GM12878 (cell line): ENCODE measurements at regions not wholly inside any gene's neighbourhood (a gene's known extent, or its start where the extent isn't known, plus 50 kb on each side); places are given as distances from the start of the nearest gene placed in this dataset.

Source experiments
- ATF3 ChIP-seq: IDR thresholded peaks from 2 replicates; pipeline ENCODE4 v1.6.1; 2011; ENCODE audit warnings: low read depth, mild to moderate bottlenecking, low read length, moderate library complexity, borderline replicate concordance; ENCODE audit errors: extremely low read depth
- CHD4 ChIP-seq: fragments of 200-600 bp; sonication (generic); IDR thresholded peaks from 2 replicates; pipeline ENCODE4 v1.6.1; 2016; ENCODE audit warnings: mild to moderate bottlenecking
- CREB1 ChIP-seq: IDR thresholded peaks from 2 replicates; pipeline ENCODE4 v1.6.1; 2012; ENCODE audit warnings: low read depth, mild to moderate bottlenecking, inconsistent platforms
- EP300 ChIP-seq, 2 experiments: fragments of 150-350 bp in 1 of 2; IDR thresholded peaks; 2 replicates each; pipeline ENCODE4 v1.6.1; 2011 to 2012; ENCODE audit warnings: low read depth in 2 of 2, low read length in 2 of 2, borderline replicate concordance in 1 of 2, improper control_type of control experiment in 1 of 2, inconsistent platforms in 1 of 2; ENCODE audit not compliant: control insufficient read depth in 1 of 2
- HDGF ChIP-seq: fragments of 450-650 bp; IDR thresholded peaks from 2 replicates; pipeline ENCODE4 v1.6.1; 2016; ENCODE audit warnings: antibody characterized with exemption
- IKZF1 ChIP-seq: fragments of 450-650 bp; conservative IDR thresholded peaks from 2 replicates; pipeline ENCODE4 v1.6.1; 2017; ENCODE audit warnings: antibody characterized with exemption, mild to moderate bottlenecking
- JUNB ChIP-seq: IDR thresholded peaks from 2 replicates; pipeline ENCODE4 v1.6.1; 2016; ENCODE audit warnings: antibody characterized with exemption, mild to moderate bottlenecking
- NFYA ChIP-seq: IDR thresholded peaks from 2 replicates; pipeline ENCODE4 v1.6.1; 2011; ENCODE audit warnings: low read depth, mild to moderate bottlenecking, low read length, improper control_type of control experiment, borderline replicate concordance
- NR2C2 ChIP-seq: IDR thresholded peaks from 2 replicates; pipeline ENCODE4 v1.6.1; 2011; ENCODE audit warnings: borderline replicate concordance, low read depth; ENCODE audit not compliant: control insufficient read depth, insufficient read length
- SIX5 ChIP-seq: IDR thresholded peaks from 2 replicates; pipeline ENCODE4 v1.6.1; 2011; ENCODE audit warnings: mild to moderate bottlenecking, low read depth, low read length, moderate library complexity; ENCODE audit not compliant: severe bottlenecking
- SUPT20H ChIP-seq: IDR thresholded peaks from 2 replicates; pipeline ENCODE4 v1.6.1; 2011; ENCODE audit warnings: low read depth, mild to moderate bottlenecking, low read length, moderate library complexity, borderline replicate concordance; ENCODE audit not compliant: control insufficient read depth
- TCF3 ChIP-seq: IDR thresholded peaks from 2 replicates; pipeline ENCODE4 v1.6.1; 2012; ENCODE audit warnings: low read depth, mild to moderate bottlenecking, low read length, borderline replicate concordance; ENCODE audit not compliant: insufficient read depth
- ZBTB40 ChIP-seq: fragments of 450-650 bp; IDR thresholded peaks from 2 replicates; pipeline ENCODE4 v1.6.1; 2016; ENCODE audit warnings: mild to moderate bottlenecking, moderate library complexity, borderline replicate concordance
- ZNF24 ChIP-seq: fragments of 450-650 bp; IDR thresholded peaks from 2 replicates; pipeline ENCODE4 v1.6.1; 2017; ENCODE audit warnings: antibody characterized with exemption, mild to moderate bottlenecking
- ZNF592 ChIP-seq: fragments of 450-650 bp; IDR thresholded peaks from 2 replicates; pipeline ENCODE4 v1.6.1; 2017; ENCODE audit warnings: mild to moderate bottlenecking, moderate library complexity
- ZNF687 ChIP-seq: fragments of 450-650 bp; IDR thresholded peaks from 2 replicates; pipeline ENCODE4 v1.6.1; 2017; ENCODE audit warnings: mild to moderate bottlenecking, moderate library complexity

GRCh38 chr11:95337175-95337957 lies 106.4 kb upstream of the SESN3 start (continued):
- no peak for TF ChIP-seq ZBTB40
- TF ChIP-seq TCF3, result 0 out of 2 replicates have a peak, but pooled peaks have one; percentile 9
- no peak for TF ChIP-seq CHD4
- TF ChIP-seq ATF3, result no peak
- TF ChIP-seq JUNB, result no peak
- TF ChIP-seq ZNF24, result no peak
- no peak for TF ChIP-seq SUPT20H
- TF ChIP-seq CREB1, result no peak
- TF ChIP-seq ZNF687, result no peak
- no peak for TF ChIP-seq EP300 (IDR thresholded peaks at IDR 0.05; ENCODE audit: borderline replicate concordance in 1 of 2, control insufficient read depth in 1 of 2, low read depth in 2 of 2, low read length in 2 of 2)
- TF ChIP-seq ZNF592, result no peak
- TF ChIP-seq IKZF1, result peak; percentile 42
- no peak for TF ChIP-seq SIX5
- TF ChIP-seq HDGF, result peak; percentile 53; the same call in 1 of the 2 replicates
- no peak for TF ChIP-seq NFYA
- no peak for TF ChIP-seq NR2C2
